ENCODE measurements at regions not wholly inside any gene's neighbourhood (a gene's known extent, or its start where the extent isn't known, plus 50 kb on each side); places are given as distances from the start of the nearest gene placed in this dataset.

DNA sequence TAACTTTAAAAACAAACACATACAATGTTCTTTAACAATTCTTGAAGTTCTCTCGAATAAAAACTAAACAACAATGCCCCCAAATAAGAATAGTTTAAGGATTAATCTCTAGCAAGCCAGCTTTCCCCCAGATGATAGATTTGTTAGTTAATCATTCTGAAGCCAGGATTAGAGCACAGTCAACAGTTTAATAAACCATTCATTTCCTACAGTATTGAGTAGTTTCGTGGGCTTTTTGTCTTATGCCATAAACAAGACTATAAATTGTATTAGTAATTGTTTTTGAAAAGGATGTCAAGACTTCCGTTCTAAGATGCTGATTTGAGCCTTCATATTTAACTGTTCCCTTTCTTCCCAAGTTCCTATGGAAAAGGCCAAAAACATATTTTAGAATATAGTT lies 136.6 kb downstream of the PIK3R1 start:
- DNase-seq, result no peak

DNA sequence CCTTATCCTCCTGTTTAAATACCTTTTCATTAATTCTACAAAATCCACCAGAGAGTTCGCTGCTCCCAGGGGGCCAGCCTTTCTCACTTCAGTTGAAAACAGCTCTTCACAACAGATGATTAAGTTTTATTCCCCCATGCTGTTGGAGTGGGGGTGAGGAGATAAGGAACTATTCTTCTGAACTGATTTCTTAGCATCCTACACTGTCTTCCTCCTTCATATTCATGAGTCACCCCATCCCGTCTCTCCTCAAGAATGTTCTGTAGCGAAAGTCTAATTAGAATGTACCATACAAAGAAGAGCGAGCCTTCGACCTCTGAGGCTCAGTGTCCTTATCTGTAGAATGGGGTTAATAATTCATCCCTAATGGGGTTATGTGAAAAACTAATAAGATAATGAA lies 138.0 kb downstream of the PIK3R1 start:
- no peak for DNase-seq

DNA sequence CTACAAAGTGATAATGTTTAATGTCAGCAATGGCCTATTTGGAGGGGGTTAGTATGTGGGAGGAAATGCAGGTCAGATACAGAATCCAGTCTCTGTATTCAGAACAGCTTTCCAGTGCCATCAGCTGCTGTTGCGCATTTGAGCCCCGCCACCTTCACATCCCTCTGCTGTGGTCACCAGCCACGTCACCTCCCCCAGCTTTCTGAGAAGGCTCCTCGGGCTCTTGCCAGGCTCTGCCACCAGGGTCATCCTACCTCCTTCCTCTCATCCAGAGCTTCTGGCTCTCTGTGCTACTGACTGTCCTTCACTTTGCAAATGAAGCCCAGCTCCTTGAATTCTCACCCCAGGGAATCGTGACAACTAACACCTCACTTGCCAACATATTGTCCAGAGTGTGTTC lies 138.8 kb downstream of the PIK3R1 start:
- no peak for DNase-seq

DNA sequence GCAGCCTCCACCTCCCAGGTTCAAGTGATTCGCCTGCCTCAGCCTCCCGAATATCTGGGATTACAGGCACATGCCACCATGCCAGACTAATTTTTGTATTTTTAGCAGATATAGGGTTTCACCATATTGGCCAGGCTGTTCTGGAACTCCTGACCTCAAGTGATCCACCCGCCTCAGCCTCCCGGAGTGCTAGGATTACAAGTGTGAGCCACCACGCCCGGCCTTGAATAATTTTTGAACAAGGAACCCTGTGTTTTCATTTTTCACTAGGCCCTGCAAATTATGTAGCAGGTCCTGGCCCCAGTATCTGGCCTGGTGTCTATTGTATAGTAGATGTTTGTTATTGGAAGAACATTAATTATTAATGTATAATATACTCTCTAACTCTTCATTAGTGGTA lies 140.7 kb downstream of the PIK3R1 start:
- DNase-seq, result no peak

DNA sequence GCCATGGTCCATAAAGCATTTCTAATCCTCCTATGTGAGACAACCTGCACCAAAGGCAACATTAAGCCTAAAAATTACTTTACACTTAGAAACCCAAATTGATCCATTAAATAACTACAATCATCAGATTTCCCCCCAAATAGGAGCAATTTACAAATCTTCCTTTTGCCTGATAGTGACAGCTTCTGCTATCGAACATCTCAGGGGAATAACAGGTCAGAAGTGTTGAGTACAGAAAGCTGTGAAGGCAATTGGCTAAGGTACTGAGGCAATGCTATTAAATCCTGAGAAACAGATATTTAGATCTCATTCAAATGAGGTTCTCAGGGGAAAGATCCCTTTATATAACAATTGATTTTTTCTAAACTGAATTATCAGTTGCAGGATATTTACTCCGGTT lies 141.1 kb downstream of the PIK3R1 start:
- no peak for DNase-seq

DNA sequence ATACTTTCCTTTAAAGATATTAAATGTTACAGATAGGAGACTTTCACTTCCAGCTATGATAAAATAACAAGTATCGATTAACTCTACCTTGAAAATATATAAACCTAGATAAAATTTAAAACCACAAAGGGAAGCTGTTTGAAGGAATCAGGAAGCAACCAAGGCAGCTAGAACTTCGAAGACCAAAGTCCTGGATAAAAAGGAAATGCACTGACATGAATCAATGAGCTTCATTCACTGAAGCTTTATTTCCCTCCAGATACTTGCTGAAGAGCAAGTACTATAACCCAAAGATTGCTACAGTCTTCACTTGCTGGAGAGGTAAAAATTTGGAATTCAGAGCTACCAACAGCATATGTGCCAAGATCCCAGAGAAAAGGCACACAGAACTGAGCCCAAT lies 144.1 kb downstream of the PIK3R1 start:
- no peak for DNase-seq

DNA sequence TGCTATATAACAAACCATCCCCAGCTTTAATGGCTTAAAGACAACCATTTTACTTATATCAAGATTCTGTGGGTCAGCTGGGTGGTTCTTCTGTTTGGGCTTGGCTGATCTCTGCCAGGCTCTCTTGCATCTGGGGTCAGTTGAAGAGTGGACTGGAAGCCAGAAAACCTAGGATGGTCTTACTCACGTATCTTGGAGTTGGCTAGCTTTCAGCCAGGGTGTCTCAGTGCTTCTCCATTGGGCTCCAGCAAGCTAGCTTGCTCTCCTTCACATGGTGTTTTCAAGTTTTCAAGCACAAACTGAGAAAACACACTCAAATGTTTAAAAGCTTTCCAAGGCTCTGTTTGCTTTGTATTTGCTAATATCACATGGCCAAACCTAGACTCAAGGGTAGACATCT lies 146.8 kb downstream of the PIK3R1 start:
- no peak for DNase-seq

DNA sequence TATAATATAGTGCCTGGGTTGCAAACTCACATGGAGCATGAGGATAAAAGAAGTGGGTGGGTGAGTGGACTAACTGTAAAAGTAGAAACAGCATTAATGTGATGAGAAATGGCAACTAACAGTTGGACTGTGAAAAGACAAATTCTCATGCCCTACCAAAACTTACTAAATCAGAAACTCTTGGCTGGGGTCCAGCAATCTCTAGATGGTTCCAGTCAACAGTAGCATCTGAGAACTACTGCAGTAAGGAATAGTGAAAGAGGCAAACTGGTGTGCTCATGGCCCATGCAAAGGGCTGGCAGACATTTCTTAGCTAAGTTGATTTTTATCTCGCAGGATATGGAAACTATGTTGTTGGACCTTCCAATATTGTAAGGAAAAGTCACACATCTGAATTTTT lies 150.3 kb downstream of the PIK3R1 start:
- no peak for DNase-seq

DNA sequence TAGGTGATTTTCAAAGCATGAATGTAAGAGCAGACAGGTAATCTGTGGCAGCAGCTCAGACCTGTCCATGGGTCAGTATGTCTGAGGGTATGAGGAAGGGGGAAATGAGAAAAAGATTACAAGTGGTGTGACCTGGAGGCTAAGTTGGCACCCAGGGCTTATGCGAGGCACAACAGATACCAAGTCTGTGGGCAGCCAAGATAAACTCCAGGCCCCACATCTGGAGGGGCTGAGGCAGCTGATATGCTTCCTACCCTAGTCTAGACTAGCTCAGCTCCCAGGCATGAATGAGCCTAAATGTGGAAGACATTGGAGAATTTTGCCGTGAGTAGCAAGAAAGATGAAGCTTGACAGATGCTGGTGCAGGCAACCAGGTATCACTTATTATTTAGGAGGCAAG lies 151.7 kb downstream of the PIK3R1 start:
- no peak for DNase-seq

DNA sequence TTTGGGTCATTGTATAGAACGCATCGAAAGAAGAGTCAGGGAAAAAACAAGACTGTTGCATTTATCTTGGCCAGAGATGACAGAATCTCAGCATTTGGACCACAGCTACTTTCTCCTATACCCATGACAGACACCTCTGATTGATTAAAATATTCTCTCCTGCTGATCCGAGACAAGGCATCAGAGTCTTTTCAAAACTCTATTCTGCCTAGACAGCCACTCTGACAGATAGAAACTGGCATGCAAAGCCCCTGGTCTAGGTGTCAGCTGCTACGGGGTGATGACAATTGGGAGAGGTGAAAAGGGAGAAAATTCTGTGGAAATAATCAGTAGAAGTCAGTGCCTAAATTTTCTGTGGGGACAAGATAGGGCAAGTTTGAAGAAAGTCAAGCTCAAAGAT lies 152.2 kb downstream of the PIK3R1 start:
- DNase-seq, result no peak

DNA sequence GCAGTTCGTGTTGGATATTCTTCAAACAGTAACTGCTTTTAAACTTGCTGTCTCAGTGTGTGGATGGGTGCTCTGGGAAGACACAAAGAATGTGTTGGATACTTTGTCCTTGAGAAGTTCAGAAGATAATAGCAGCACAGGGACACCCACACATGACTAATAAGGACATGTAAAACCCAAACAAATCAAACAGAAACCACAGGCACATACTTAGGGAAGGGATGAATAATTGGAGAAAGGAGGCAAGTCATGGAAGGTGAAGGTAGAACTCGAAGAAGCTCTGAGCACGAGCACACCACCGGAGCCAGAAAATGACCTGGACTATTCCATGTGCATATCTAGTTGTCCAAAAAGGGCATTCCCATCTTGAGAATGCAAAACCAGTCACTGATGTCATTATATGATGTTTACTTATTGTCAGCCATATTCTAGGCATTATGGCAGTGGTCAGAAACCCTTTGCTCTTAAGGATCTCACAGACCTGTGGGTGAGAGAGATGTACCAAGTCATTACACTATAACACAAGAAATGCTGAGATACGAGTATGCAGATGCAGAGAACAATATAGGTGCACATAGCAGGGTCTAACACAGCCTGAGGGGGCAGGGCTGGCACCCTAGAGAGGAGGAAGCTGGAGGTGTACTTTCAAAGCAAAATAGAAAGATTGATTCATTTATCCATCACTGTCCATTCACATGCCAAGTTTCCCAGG lies 152.9 kb downstream of the PIK3R1 start:
- DNase-seq, result peak; percentile 16

DNA sequence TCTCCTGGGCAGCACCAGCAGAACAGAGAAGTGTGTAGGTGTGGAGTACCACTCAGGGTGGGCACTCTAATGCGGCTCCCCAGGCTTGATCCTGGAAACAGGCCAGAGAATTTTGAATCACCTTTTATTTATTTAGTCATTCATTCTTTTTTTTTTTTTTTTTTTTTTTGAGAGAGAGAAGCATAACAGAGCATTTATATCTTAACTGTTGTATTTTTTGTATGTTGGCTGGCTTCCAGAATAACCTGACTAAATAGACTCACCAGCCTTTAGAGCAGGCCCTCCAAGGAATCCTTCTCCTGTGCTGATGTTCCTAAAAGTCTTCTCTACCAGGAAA lies 153.4 kb downstream of the PIK3R1 start:
- no peak for DNase-seq

DNA sequence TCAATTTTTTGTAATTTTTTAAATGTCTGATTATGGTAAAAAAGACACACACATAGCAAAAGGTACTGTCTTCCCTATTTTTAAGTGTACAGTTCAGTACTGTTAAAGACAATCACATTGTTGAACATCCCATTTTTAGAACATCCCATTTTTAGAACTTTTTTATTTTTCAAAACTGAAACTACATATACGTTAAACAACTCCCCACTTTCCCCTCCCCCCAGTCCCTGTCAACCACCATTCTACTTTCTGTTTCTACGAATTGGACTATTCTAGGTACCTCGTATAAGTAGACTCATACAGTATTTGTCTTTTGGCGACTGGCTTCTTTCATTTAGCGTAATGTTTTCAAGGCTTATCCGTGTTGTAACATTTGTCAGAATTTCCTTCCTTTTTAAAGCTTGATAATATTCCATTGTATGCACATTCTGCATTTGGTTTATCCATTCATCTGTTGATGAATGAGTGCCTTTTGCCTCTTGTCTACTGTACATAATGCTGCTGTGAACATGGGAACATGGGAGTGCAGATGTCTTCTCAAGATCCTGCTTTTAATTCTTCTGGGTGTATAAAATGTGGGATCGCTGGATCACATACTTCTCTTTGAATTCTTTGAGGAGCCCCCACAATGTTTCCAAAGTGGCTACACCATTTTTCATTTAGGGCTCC lies 154.0 kb downstream of the PIK3R1 start:
- DNase-seq, result no peak

DNA sequence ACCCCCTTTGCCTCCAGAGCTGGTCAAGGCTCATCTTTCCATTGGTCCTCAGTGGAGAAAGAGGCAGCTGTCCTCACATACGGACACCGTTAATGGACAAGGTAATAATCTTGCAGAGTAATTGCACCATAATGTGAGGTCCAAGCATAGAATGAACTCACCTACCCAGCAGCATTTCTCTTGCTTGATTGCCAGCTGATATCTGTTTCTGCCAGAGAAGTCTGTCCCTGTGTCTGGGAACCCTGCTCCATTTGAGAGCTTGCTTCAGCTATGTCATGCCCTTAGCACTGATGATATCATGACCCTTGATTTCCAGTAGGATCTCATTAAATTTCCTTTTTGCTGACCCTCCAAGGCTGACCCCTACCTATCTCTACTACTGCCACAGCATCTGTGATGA lies 154.6 kb downstream of the PIK3R1 start:
- DNase-seq, result no peak

DNA sequence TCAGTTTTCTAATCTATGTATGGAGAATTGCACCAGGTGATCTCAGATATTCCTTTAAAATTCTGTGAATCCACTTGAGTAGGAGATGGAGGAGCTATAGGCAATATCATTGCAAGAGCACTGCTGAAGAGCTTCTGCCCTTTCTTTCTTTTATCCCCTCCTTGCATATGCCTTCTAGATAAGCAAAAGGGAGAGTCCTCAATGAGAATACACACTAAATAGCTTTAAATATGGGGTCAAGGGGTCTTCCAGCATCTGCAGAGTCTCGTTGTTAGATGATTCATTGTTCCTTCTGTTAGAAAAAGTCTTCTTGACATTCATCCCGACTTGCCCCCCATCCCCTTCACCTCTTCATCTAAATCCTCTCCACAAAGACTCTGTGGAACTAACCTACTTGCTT lies 156.1 kb downstream of the PIK3R1 start:
- DNase-seq, result no peak

DNA sequence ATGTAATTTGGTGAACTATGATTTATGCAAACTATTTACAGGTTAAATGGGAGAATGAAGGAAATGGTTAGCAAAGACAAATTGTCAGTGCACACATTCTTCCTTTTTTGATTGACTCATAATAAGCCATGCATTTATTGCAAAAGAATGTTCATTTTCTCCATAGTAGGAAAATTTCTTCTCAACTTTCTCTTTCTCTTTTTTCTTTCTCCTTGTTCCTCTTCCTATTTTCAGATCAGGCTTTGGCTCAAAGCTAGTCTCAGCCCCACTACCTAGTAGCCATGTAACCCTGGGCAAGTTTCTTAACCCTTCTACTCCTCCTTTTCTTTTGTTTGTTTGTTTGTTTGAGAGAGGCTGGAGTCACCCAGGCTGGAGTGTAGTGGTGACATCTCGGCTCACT lies 156.6 kb downstream of the PIK3R1 start:
- no peak for DNase-seq

DNA sequence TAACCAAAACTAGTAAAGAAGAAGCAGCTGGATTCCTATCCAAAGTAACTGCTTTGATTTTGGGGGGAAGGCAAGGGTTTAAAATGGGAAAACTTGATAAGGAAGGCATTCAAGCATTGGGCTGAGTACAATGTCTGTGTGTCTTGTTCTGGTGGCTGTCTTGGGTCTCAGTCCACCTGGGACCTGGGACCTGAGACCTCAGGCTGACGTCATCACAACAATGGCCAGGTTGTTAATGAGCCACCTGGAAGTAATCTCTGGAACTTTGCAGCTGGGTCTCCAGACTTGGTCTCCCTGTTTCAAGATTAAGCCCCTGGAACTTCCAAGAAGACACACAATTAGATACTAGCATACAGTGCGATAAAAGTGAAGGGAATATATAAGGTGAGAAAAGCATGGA lies 157.5 kb downstream of the PIK3R1 start:
- DNase-seq, result no peak

DNA sequence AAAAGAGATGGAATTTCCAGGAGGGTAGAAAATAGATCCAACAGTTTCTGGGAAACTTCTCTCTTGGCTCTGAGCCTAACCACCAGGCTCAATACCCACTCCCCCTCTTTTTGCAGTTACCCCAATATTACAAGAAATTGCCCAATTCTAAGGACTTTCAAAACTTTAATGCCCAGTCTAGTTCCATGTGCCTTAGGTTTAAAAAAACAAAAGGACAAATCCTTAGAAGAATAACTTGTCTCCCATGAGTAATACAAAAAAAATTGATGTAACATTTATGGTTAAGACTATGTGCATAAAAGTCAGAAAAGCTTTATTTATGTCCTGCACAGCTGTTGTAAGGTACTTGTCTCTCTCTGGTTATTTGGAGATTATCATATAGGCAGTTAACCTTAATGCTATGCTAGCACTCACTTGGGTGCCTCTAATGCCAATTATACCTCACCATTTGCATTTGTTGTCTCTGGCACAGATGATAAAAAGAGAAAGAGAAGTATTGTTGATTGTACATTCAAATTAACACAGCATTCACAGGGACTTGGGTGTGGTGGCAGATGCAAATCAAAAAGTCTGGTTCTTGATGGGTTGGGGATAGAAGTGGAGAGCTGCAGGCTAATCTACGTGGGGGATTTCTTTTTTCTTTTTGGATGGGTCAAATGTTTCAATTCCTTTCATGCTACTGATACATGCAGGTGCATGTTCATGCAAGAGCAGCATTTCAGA lies 159.4 kb downstream of the PIK3R1 start:
- DNase-seq, result peak; percentile 48

DNA sequence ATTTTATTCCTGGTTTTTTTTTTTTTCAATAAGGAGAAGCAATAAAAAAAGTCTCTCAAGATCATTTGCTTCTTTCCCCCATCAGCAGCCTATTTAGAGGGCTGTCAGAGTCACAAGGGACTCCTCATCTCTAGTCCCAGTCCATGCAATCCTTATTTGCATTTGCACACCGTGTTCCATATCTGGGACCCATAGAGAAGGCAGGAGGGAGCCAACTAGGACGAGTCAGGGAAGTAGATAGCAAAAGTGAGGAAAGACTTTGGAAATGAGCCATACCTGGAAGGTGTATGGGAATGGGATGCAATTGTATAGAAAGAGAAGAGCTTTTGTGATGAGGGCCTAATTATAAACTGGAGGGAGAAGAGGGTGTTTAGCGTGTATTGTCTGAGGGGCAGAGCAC lies 160.0 kb downstream of the PIK3R1 start:
- DNase-seq, result no peak

DNA sequence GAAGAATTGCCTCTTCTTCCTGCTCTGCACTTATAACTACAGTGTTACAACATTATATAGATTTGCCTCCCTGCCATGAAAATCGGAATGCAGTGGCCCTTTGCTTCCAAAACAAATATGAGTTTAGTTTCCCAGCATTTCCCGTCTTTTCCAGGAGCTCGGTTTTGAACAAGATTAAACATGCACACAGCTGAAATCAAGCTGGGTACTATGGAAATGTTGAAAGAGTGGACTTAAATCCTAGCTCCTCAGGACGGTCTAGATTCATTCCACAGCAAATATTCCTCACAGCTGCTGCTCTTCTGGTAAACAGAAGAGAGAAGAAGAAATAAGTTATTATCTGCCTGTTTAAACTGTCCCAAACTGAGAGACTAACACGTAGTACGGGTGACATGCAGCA lies 161.4 kb downstream of the PIK3R1 start:
- DNase-seq, result peak; percentile 8

DNA sequence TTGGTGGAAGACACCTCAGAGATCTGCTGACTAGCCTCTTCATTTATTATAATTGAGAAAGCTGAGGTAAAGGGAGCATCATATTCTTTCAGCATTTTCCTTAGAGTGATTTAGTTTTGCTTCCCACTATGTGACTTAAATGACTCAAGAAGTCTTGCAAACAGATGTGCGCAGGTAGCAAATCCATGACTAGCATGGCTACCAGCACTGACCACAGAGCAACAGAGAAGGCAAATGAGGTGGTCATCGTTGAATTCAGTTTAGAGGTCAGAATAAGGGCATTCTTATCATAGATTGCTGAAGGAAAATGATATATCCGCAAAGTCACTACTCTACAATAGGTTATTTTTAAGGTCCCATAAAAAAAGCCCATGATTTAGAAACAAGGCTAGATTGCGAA lies 162.2 kb downstream of the PIK3R1 start:
- no peak for DNase-seq

DNA sequence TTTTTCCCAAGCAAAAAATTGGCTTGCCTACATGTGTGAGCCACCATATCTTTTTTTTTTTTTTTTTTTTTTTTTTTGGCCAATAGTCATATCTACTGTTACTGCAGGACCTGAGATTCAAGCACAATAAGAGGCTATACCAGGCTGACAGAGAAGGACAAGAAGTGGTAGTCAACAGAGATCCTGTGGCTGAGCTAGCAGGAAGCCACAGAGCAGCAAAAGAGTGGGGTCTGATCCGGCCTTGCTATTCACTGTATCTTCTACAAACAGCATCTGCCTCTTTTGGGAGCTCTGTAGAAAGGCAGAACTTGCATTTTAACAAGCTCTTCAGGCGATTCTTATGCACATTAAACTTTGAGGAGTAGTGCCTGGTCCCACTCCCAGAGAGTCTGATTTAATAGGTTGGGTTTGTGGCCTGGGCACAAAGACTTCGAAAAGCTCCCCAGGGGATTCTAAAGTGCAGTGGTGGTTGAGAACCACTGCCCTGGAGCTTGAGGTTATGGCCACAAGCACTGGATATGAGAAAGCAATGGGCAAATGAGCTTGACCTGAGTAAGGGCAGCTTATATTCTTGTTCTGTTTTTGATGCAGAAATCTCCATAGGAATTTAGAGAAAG lies 162.8 kb downstream of the PIK3R1 start:
- no peak for DNase-seq

DNA sequence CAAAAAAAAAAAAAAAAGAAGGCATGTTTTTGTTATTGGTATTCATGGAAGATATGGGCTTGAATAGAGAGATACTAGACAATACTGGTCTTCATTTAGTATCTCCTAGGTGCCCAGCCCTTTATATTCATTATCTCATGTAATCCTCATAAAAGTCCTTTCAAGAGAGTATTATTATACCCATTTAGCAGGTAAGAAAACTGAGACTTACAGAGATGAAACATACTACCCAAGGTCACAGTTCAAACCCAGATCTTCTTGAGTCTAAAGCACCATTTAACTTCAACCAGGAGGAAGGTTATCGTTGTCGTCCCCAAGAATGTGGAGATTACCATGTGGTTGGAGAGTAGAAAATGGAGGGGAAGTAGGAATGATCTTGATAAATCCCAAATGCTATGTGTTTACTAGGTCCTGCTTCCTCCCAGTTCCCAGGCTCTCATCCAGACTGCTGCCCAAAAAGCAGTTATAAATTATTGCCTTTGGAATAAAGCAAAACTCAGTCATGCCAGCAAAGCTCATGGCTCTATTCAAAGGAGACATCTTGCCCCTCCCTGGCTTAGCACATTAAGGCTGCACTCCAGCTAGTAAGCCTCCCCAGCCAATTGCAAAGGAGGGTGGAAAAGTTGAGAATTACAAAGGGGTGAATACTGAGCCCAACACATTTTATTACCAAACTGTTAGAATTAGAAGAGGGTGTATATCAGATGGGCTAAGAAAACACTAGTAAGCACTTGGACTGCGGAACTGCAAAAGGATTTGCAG lies 163.9 kb downstream of the PIK3R1 start:
- DNase-seq, result no peak

Measured in HCEC 1CT (cell line).